K562 (cell line): ENCODE measurements at regions not wholly inside any gene's neighbourhood (a gene's known extent, or its start where the extent isn't known, plus 50 kb on each side); places are given as distances from the start of the nearest gene placed in this dataset.

Source experiments
- ATAC-seq: fragments of 200-7000 bp; cut with Tn5 transposase; 3 replicates; pipeline ENCODE4 v1.9.1; 2020; ENCODE audit warnings: moderate library complexity
- BruUV-seq: library from RNA; stranded (reverse); fragments of 400-500 nt; replicated peaks from 2 replicates; lab custom pipeline; 2021; lab: Mats Ljungman, UMichigan
- CTCF ChIA-PET: fragments of 300-600 bp; formaldehyde crosslinking; extraction: SDS; loops from one replicate; lab custom pipeline; 2021; ENCODE audit warnings: low intra/inter-chr PET ratio; lab: Yijun Ruan, JAX
- POLR2A ChIA-PET: fragments of 300-600, 350-650 bp; sonication (Branson Sonifier 250); formaldehyde crosslinking; extraction: SDS; loops from one replicate; lab custom pipeline; 2021; ENCODE audit warnings: antibody characterized with exemption, inconsistent platforms; lab: Yijun Ruan, JAX
- DNase-seq, 4 experiments: peaks; one replicate each; pipeline versions ENCODE4 v3.0.0 to v3.0.0-alpha.2; 2011 to 2018; ENCODE audit warnings: low spot score in 3 of 4, mixed read lengths in 3 of 4; ENCODE audit errors: extremely low read depth in 1 of 4
- FAIRE-seq: peaks from 2 replicates; lab custom pipeline; 2011; peaks lifted over from hg19 to GRCh38; lab: Jason Lieb, UNC
- H2AFZ ChIP-seq: 2 replicates; pipeline ENCODE4 v1.6.0; 2011; ENCODE audit warnings: low read depth, low read length, control low read depth, inconsistent platforms
- H3K27ac ChIP-seq: fragments of 200-600 bp; 3 replicates; pipeline ENCODE4 v1.8.0; 2011; ENCODE audit warnings: low read depth, mild to moderate bottlenecking, control low read depth, inconsistent platforms, low read length, moderate library complexity, mixed read lengths; ENCODE audit errors: extremely low read depth
- H3K27me3 ChIP-seq, 2 experiments: fragments of 300-600 bp in 1 of 2; 2 replicates in 1 of 2; 3 replicates in 1 of 2; pipeline versions ENCODE4 v1.6.0 to v1.8.0; 2011; ENCODE audit warnings: inconsistent platforms in 2 of 2, low read length in 2 of 2, mild to moderate bottlenecking in 1 of 2, mixed read lengths in 1 of 2, moderate library complexity in 1 of 2; ENCODE audit not compliant: control insufficient read depth in 2 of 2, insufficient read depth in 2 of 2
- H3K36me3 ChIP-seq: fragments of 300-600 bp; 3 replicates; pipeline ENCODE4 v1.8.0; 2011; ENCODE audit warnings: mild to moderate bottlenecking, low read length, inconsistent platforms; ENCODE audit not compliant: control insufficient read depth, insufficient read depth
- H3K4me1 ChIP-seq, 2 experiments: fragments of 200-600 bp in 1 of 2; replicated peaks in 1 of 2; 2 replicates in 1 of 2; 3 replicates in 1 of 2; pipeline versions ENCODE4 v1.5.1 to v1.8.0; 2011; ENCODE audit warnings: inconsistent platforms in 2 of 2, low read length in 2 of 2, mild to moderate bottlenecking in 1 of 2, mixed read lengths in 1 of 2, moderate library complexity in 1 of 2; ENCODE audit not compliant: control insufficient read depth in 2 of 2, insufficient read depth in 2 of 2
- H3K4me2 ChIP-seq: 2 replicates; pipeline ENCODE4 v1.6.1; 2011; ENCODE audit warnings: low read length, control low read depth, inconsistent platforms, mixed read lengths; ENCODE audit not compliant: insufficient read depth
- H3K4me3 ChIP-seq: fragments of 200-600 bp; sonication (generic), shearing (Covaris generic); 2 replicates; pipeline ENCODE4 v1.5.1; 2016; ENCODE audit warnings: control low read depth, inconsistent platforms
- H3K79me2 ChIP-seq: fragments of 200-600 bp; 3 replicates; pipeline ENCODE4 v1.8.0; 2011; ENCODE audit warnings: low read length, inconsistent platforms; ENCODE audit not compliant: control insufficient read depth, insufficient read depth
- H3K9ac ChIP-seq, 2 experiments: 2 replicates each; pipeline versions ENCODE4 v1.6.0 to v1.6.1; 2011; ENCODE audit warnings: low read depth in 2 of 2, low read length in 2 of 2, control low read depth in 1 of 2, inconsistent platforms in 1 of 2, mild to moderate bottlenecking in 1 of 2, mixed read lengths in 1 of 2; ENCODE audit not compliant: insufficient read depth in 1 of 2
- H3K9me1 ChIP-seq: one replicate; pipeline ENCODE4 v1.6.0; 2011; ENCODE audit warnings: inconsistent platforms, mild to moderate bottlenecking, low read length, moderate library complexity; ENCODE audit not compliant: control insufficient read depth, insufficient read depth
- H3K9me3 ChIP-seq: replicated peaks from 2 replicates; pipeline ENCODE4 v1.5.1; 2011; ENCODE audit warnings: low read depth, low read length, inconsistent platforms; ENCODE audit not compliant: control insufficient read depth, insufficient read depth
- H4K20me1 ChIP-seq: replicated peaks from 2 replicates; pipeline ENCODE4 v1.6.1; 2011; ENCODE audit warnings: low read length, inconsistent platforms, mixed read lengths; ENCODE audit not compliant: control insufficient read depth, insufficient read depth
- CHCHD3 ChIP-seq: fragments of 250-450 bp; sonication (Bioruptor Pico); IDR thresholded peaks from 2 replicates; pipeline ENCODE4 v2.1.2; 2022; ENCODE audit warnings: mild to moderate bottlenecking
- HNRNPUL1 ChIP-seq: fragments of 200-400 bp; formaldehyde crosslinking; IDR thresholded peaks from 2 replicates; pipeline ENCODE4 v1.6.1; 2017; ENCODE audit warnings: low read length
- MEF2D ChIP-seq: conservative IDR thresholded peaks from 2 replicates; pipeline ENCODE4 v1.6.1; 2016; ENCODE audit warnings: low read depth, missing genetic modification characterization, missing compliant biosample characterization
- PRMT5 ChIP-seq: sonication (generic); formaldehyde crosslinking; IDR thresholded peaks from 2 replicates; pipeline ENCODE4 v1.5.0; 2020; ENCODE audit warnings: missing genetic modification reagents
- RBM34 ChIP-seq: fragments of 200-400 bp; formaldehyde crosslinking; IDR thresholded peaks from 2 replicates; pipeline ENCODE4 v1.6.1; 2018; ENCODE audit warnings: low read length, borderline replicate concordance; ENCODE audit not compliant: insufficient read depth
- ZC3H4 ChIP-seq: sonication (generic); formaldehyde crosslinking; IDR thresholded peaks from 2 replicates; pipeline ENCODE4 v1.9.0; 2021; ENCODE audit warnings: missing genetic modification reagents, borderline replicate concordance
- ZNF717 ChIP-seq: fragments of 250-450 bp; sonication (Bioruptor Pico); IDR thresholded peaks from 2 replicates; pipeline ENCODE4 v1.5.0; 2021
- WGBS: fragments of 100-300 bp; shearing (Covaris generic); methylation state at CpG from one replicate; pipeline ENCODE4 v1.1.6; 2016; ENCODE audit warnings: low coverage, mixed read lengths; ENCODE audit not compliant: insufficient coverage; ENCODE audit errors: missing lambda C conversion rate; 5-methylcytosine and 5-hydroxymethylcytosine counted together
- in situ Hi-C: fragments of 300-500 bp; cut with MboI; formaldehyde crosslinking; loops from 4 replicates; pipeline ENCODE4 v1.15.0; 2018; ENCODE audit warnings: inconsistent platforms, mixed read lengths
- intact Hi-C: fragments of 100-400 bp; cut with micrococcal nuclease; formaldehyde crosslinking; loops from 2 replicates; pipeline ENCODE4 v1.14.2; 2022
- TF ChIP-seq, protein P1 (sequence below): IDR thresholded peaks from 3 replicates; pipeline ENCODE4 v1.6.1; 2011; ENCODE audit warnings: borderline replicate concordance, mild to moderate bottlenecking, moderate library complexity; ENCODE audit not compliant: insufficient read length; ENCODE audit errors: extremely low read depth
- TF ChIP-seq, protein P2 (sequence below): fragments of 450-650 bp; IDR thresholded peaks from 2 replicates; pipeline ENCODE4 v1.6.1; 2016; ENCODE audit warnings: antibody characterized with exemption

DNA sequence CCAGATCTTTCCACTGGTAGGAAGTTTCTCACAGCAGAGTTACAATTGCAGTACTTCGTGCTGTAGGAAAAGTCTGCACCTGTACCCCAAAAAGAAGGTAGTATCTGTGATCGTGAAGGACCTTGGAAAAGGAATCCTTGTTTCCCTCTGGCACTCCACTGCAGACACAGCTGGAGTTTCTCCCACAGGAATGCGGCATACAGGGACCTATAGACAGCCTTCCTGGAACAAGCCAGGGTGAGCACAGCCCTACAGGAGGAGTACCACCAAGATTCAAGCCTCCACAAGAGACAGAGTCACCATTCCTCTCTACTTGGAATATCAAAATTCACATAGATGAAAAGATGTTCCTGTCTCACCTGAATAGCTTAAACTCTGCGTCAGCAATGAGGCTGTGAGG is 372.4 kb downstream of the CMPK2 start (continued):
- TF ChIP-seq RBM34, result no peak

DNA sequence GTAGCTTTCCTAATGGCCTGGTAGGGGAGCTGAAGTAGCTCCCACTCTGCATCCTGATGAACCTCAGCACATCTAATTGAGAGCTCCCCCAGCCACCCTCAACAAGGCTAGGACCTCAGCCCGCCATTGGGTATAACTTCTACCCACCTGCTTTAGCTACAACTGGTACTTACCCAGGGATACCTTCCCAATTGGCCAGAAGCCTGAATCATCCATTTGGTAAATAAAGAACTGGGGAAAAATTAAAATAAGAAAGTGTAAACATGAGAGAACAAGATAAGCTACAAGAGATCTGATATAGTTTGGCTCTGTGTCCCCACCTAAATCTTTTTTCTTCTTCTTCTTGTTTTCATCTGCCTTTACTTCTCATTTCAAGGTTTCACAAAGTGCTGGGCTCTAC is 372.0 kb downstream of the CMPK2 start:
- TF ChIP-seq, protein P1, sequence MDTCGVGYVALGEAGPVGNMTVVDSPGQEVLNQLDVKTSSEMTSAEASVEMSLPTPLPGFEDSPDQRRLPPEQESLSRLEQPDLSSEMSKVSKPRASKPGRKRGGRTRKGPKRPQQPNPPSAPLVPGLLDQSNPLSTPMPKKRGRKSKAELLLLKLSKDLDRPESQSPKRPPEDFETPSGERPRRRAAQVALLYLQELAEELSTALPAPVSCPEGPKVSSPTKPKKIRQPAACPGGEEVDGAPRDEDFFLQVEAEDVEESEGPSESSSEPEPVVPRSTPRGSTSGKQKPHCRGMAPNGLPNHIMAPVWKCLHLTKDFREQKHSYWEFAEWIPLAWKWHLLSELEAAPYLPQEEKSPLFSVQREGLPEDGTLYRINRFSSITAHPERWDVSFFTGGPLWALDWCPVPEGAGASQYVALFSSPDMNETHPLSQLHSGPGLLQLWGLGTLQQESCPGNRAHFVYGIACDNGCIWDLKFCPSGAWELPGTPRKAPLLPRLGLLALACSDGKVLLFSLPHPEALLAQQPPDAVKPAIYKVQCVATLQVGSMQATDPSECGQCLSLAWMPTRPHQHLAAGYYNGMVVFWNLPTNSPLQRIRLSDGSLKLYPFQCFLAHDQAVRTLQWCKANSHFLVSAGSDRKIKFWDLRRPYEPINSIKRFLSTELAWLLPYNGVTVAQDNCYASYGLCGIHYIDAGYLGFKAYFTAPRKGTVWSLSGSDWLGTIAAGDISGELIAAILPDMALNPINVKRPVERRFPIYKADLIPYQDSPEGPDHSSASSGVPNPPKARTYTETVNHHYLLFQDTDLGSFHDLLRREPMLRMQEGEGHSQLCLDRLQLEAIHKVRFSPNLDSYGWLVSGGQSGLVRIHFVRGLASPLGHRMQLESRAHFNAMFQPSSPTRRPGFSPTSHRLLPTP, result no peak
- TF ChIP-seq PRMT5, result no peak
- TF ChIP-seq HNRNPUL1, result no peak
- no peak for TF ChIP-seq ZC3H4 (CRISPR knock-in tag)
- no peak for TF ChIP-seq CHCHD3 (CRISPR knock-in tag)
- no peak for TF ChIP-seq MEF2D
- no peak for TF ChIP-seq ZNF717 (CRISPR knock-in tag)
- TF ChIP-seq, protein P2, sequence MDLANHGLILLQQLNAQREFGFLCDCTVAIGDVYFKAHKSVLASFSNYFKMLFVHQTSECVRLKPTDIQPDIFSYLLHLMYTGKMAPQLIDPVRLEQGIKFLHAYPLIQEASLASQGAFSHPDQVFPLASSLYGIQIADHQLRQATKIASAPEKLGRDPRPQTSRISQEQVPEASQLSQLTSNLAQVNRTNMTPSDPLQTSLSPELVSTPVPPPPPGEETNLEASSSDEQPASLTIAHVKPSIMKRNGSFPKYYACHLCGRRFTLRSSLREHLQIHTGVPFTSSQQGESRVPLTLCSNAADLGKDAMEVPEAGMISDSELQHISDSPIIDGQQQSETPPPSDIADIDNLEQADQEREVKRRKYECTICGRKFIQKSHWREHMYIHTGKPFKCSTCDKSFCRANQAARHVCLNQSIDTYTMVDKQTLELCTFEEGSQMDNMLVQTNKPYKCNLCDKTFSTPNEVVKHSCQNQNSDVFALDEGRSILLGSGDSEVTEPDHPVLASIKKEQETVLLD, result no peak
- TF ChIP-seq, all 486 proteins: peak for 0
- in situ Hi-C loops (no loop called here), intact Hi-C loops (no loop called here)
- POLR2A ChIA-PET, result no interaction called here
- BruUV-seq, result no TSS peak
- CTCF ChIA-PET, result no interaction called here
- WGBS, result 0% methylated on average over 1 of the region's 1 CpG
- FAIRE-seq, result no peak
- no peak overlapping the region for H2AFZ ChIP-seq
- no peaks in the 10 kb centered on the region for H3K79me2 ChIP-seq
- H3K27me3 ChIP-seq, result no peaks in the 10 kb centered on the region
- H3K4me2 ChIP-seq, result no peak overlapping the region
- DNase-seq, result no peak
- H3K9ac ChIP-seq, result no peak overlapping the region
- H3K36me3 ChIP-seq, result no peaks in the 10 kb centered on the region
- ATAC-seq, result no peak
- no peak overlapping the region for H3K4me3 ChIP-seq
- H3K4me1 ChIP-seq, result no peaks in the 10 kb centered on the region
- no peaks in the 10 kb centered on the region for H3K9me1 ChIP-seq
- H3K27ac ChIP-seq, result no peak overlapping the region
- H3K9me3 ChIP-seq, result no peaks in the 10 kb centered on the region; the same call in 1 of the 2 replicates
- H4K20me1 ChIP-seq, result no peaks in the 10 kb centered on the region
